Ascending aorta (tissue), 2 donors: ENCODE measurements at regions not wholly inside any gene's neighbourhood (a gene's known extent, or its start where the extent isn't known, plus 50 kb on each side); places are given as distances from the start of the nearest gene placed in this dataset.

Experiments
- DNase-seq, 2 donors: peaks; one replicate each; pipeline ENCODE4 v3.0.0-alpha.2; 2019; ENCODE audit warnings: low spot score in 2 of 2
- H3K27ac ChIP-seq, 2 donors: fragments of 200-600 bp; sonication (generic); one replicate each; pipeline ENCODE4 v1.5.1; 2016 to 2017; ENCODE audit warnings: mild to moderate bottlenecking in 1 of 2
- H3K27me3 ChIP-seq: fragments of 200-600 bp; sonication (generic); one replicate; pipeline ENCODE4 v1.5.1; 2017
- H3K36me3 ChIP-seq, 2 donors: fragments of 200-600 bp; sonication (generic); one replicate each; pipeline ENCODE4 v1.5.1; 2016
- H3K4me1 ChIP-seq, 2 donors: fragments of 200-600 bp; sonication (generic); one replicate each; pipeline ENCODE4 v1.5.1; 2016 to 2017; ENCODE audit warnings: mild to moderate bottlenecking in 1 of 2
- H3K4me3 ChIP-seq, 2 donors: fragments of 200-600 bp; sonication (generic); one replicate each; pipeline ENCODE4 v1.5.1; 2016 to 2017; ENCODE audit warnings: mild to moderate bottlenecking in 1 of 2
- H3K9me3 ChIP-seq, 2 donors: fragments of 200-600 bp; sonication (generic); one replicate each; pipeline ENCODE4 v1.5.1; 2016
- CTCF ChIP-seq, 3 experiments: fragments of 200-600 bp in 2 of 3; fragments of 450-650 bp in 1 of 3; sonication (generic) in 2 of 3; IDR thresholded peaks; one replicate each; pipeline ENCODE4 v1.5.1; 2016 to 2019; ENCODE audit warnings: antibody characterized with exemption in 3 of 3, mild to moderate bottlenecking in 1 of 3, moderate library complexity in 1 of 3
- intact Hi-C: fragments of 100-400 bp; cut with DNase I; formaldehyde crosslinking; loops from one replicate; pipeline ENCODE4 v1.15.1; 2023

GRCh38 chr1:14228677-14229076 lies 369.8 kb upstream of the KAZN start:
- no peak for DNase-seq
- Histone ChIP-seq H3K9me3 (no peaks in the 10 kb centered on the region), H3K27me3 (no peaks in the 10 kb centered on the region), H3K4me3 (no peak overlapping the region), H3K27ac (no peak overlapping the region), H3K4me1 (no peaks in the 10 kb centered on the region), H3K36me3 (no peaks in the 10 kb centered on the region)
- no peak for TF ChIP-seq CTCF (IDR thresholded peaks at IDR 0.05)
- intact Hi-C loops: no loop called here

DNA sequence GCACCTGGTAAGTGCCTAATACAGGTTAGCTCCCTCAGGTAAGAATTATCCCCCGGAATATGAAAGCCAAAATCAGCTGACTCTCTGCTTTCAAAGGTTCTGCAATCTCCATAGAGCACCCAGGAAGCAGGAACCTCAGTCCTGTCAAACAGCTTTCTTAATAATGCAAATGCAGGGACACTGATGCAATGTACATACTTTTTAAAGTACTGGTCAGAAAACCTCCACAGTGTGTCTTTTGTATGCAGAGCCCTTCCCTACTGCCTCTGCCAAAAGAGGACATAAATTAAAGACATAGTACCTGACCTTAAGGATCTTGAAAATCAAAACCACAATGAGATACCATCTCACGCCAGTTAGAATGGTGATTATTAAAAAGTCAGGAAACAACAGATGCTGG lies 365.0 kb upstream of the KAZN start:
- Histone ChIP-seq H3K4me1 (no peaks in the 10 kb centered on the region), H3K27me3 (no peaks in the 10 kb centered on the region), H3K27ac (no peak overlapping the region), H3K36me3 (no peaks in the 10 kb centered on the region), H3K9me3 (no peaks in the 10 kb centered on the region), H3K4me3 (no peak overlapping the region)
- no peak for DNase-seq
- TF ChIP-seq CTCF (IDR thresholded peaks at IDR 0.05): no peak
- intact Hi-C loops: no loop called here

- no peak for DNase-seq
- TF ChIP-seq CTCF (IDR thresholded peaks at IDR 0.05): no peak
- Histone ChIP-seq H3K27ac (no peak overlapping the region), H3K4me3 (no peak overlapping the region), H3K27me3 (no peaks in the 10 kb centered on the region), H3K4me1 (no peaks in the 10 kb centered on the region), H3K36me3 (no peaks in the 10 kb centered on the region), H3K9me3 (no peaks in the 10 kb centered on the region)
- intact Hi-C loops: no loop called here
These were observed 362.4 kb upstream of the KAZN start for GRCh38 chr1:14236097-14236496.

DNA sequence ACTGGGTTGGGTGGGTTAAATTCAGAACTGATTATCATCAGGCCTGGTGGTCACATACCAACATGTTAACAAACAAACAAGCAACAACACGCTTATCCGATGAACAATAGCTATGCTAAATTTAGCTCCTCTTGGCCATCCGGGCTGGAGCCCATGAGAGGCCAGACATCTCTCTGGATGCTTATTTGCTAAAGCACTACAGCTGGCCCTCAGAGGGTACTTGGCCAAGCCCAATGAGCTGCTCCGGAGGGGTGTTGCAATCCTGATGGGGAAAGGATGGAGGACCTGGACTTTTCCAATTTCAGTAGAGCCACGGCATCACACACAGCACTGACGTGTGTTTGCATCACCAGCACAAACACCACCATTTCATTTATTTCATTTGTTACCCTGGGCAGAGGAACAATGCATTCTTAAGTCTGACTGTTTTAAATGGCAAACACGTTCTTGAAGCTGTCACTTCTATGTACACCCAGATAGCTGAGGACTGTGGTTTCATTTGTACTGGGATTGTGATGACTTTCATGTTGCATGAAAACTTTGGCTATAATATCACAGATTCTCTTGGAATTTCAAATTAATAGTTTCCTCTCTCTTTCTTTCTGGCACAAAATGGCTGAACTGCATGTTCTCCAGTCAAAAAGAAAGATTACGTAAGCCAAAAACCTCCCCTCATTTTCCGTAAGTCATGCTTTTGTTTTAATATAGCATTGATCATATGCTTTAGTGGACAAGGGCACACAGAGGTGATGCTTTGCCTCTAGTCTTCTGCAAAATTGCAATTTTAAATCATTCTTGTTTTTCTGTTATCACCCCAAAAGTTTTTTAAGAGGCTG lies 359.8 kb upstream of the KAZN start:
- no peak for TF ChIP-seq CTCF (IDR thresholded peaks at IDR 0.05)
- intact Hi-C loops: no loop called here
- peak in 1 of 2 donors; percentile 77 for DNase-seq
- H3K4me3 ChIP-seq: no peak overlapping the region
- H3K9me3 ChIP-seq: no peaks in the 10 kb centered on the region
- no peaks in the 10 kb centered on the region for H3K27me3 ChIP-seq
- no peak overlapping the region for H3K27ac ChIP-seq
- no peaks in the 10 kb centered on the region for H3K4me1 ChIP-seq
- H3K36me3 ChIP-seq: no peaks in the 10 kb centered on the region

- no peak overlapping the region for H3K27ac ChIP-seq
- no peak for DNase-seq
- TF ChIP-seq CTCF (IDR thresholded peaks at IDR 0.05): no peak
These were observed 358.2 kb upstream of the KAZN start for GRCh38 chr1:14240265-14240664.

More at GRCh38 chr1:14240265-14240664, 358.2 kb upstream of the KAZN start:
- H3K4me3 ChIP-seq: no peak overlapping the region
- H3K4me1 ChIP-seq: no peaks in the 10 kb centered on the region
- no peaks in the 10 kb centered on the region for H3K27me3 ChIP-seq
- intact Hi-C loops: no loop called here
- no peaks in the 10 kb centered on the region for H3K36me3 ChIP-seq
- no peaks in the 10 kb centered on the region for H3K9me3 ChIP-seq
